Mononuclear cell (primary cell): ENCODE measurements at regions not wholly inside any gene's neighbourhood (a gene's known extent, or its start where the extent isn't known, plus 50 kb on each side); places are given as distances from the start of the nearest gene placed in this dataset.
"Not testable (repeated sequence)": the region's sequence is repeated elsewhere in the genome, so short reads cannot be mapped to it uniquely, and the experiment has no call there.

Source experiments
- H3K27me3 ChIP-seq: 2 replicates; pipeline ENCODE4 v1.6.0; 2011; ENCODE audit warnings: low read length, control low read depth; ENCODE audit not compliant: insufficient read depth
- H3K4me1 ChIP-seq: 2 replicates; pipeline ENCODE4 v1.5.1; 2011; ENCODE audit warnings: mild to moderate bottlenecking, low read length, control low read depth; ENCODE audit not compliant: insufficient read depth
- H3K4me3 ChIP-seq: 2 replicates; pipeline ENCODE4 v1.5.1; 2011; ENCODE audit warnings: mild to moderate bottlenecking, low read length, moderate library complexity
- H3K9me3 ChIP-seq: 2 replicates; pipeline ENCODE4 v1.5.1; 2011; ENCODE audit warnings: low read depth, mild to moderate bottlenecking, control low read depth, low read length

- H3K27me3 ChIP-seq, H3K4me1 ChIP-seq, H3K4me3 ChIP-seq, H3K9me3 ChIP-seq: not testable (repeated sequence)
These were observed 63.5 kb downstream of the UNC93B1 start for GRCh38 chr11:67940440-67940839.

GRCh38 chr11:67938964-67939363 is 64.9 kb downstream of the UNC93B1 start:
- not testable (repeated sequence) for H3K4me1 ChIP-seq, H3K4me3 ChIP-seq, H3K9me3 ChIP-seq, H3K27me3 ChIP-seq

GRCh38 chr11:67938371-67938770 is 65.5 kb downstream of the UNC93B1 start:
- H3K9me3 ChIP-seq, H3K4me1 ChIP-seq, H3K4me3 ChIP-seq, H3K27me3 ChIP-seq: not testable (repeated sequence)

DNA sequence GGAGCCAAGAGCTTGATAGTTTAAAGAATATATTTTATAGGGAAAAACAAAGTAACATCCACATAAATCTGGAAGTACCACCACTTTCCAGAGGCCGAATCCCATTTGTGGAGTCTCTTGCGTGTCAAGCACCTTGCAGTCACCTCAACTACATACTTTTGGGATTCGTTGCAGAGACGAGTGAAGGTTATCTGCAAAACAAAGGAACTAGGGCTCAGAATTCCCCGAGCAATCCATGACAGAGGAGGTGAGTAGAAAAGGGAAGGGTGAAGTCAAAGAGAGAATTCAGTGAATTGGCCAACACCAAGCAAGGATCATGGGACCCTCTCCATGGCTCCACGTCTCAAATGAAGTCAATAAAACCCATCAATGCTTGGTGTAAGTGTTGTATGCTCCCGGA is 80.3 kb downstream of the UNC93B1 start:
- H3K27me3 ChIP-seq, H3K4me3 ChIP-seq, H3K4me1 ChIP-seq, H3K9me3 ChIP-seq: not testable (repeated sequence)

GRCh38 chr11:67920546-67920945 is 83.4 kb downstream of the UNC93B1 start:
- not testable (repeated sequence) for H3K4me1 ChIP-seq, H3K9me3 ChIP-seq, H3K4me3 ChIP-seq, H3K27me3 ChIP-seq

DNA sequence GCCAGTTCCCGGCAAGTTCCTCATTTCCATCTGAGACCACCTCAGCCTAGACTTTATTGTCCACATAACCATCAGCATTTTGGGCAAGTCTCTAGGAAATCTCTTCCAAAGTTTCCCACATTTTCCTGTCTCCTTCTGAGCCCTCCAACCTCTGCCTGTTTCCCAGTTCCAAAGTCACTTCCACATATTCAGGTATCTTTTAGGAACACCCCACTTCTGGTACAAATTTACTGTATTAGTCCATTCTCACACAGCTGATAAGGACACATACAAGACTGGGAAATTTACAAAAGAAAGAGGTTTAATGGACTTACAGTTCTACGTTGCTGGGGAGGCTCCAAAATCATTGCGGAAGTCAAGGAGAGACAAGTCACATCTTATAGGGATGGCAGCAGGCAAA is 91.7 kb downstream of the UNC93B1 start:
- H3K9me3 ChIP-seq, H3K4me3 ChIP-seq, H3K4me1 ChIP-seq, H3K27me3 ChIP-seq: not testable (repeated sequence)

- H3K9me3 ChIP-seq, H3K27me3 ChIP-seq, H3K4me1 ChIP-seq: not testable (repeated sequence)
These were observed 92.7 kb downstream of the UNC93B1 start for GRCh38 chr11:67911211-67911610.

DNA sequence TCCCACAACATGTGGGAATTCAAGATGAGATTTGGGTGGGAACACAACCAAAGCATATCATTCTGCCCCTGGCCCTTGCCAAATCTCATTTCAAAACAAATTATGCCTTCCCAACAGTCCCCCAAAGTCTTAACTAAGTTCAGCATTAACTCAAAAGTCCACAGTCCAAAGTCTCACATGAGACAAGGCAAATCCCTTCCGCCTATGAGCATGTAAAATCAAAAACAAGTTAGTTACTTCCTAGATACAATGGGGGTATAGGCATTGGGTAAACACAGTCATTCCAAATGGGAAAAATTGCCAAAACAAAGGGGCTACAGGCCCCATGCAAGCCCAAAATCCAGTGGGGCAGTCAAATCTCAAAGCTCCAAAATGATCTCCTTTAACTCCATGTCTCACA is 93.1 kb downstream of the UNC93B1 start:
- H3K4me3 ChIP-seq, H3K9me3 ChIP-seq, H3K27me3 ChIP-seq, H3K4me1 ChIP-seq: not testable (repeated sequence)

More at GRCh38 chr11:67911211-67911610, 92.7 kb downstream of the UNC93B1 start:
- H3K4me3 ChIP-seq = not testable (repeated sequence)

DNA sequence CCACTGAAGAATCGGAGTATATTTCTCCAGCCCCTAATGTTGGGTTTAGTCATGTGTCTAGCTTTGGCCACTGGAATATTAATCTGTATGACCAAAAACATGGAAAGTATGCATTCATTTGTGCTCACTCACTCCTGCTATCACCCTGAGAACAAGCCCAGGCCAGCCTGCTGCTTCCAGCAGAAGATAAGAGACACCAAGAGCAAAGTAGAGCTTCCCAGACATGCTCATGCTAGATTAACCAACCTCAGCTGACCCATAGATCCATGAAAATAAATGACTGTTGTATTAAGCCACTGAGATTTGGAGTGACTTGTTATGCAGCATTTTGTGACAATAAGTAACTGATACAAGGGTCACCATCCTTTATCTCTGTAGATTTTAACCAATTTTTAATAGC is 96.9 kb downstream of the UNC93B1 start:
- not testable (repeated sequence) for H3K4me3 ChIP-seq, H3K27me3 ChIP-seq, H3K9me3 ChIP-seq, H3K4me1 ChIP-seq

- H3K4me1 ChIP-seq, H3K27me3 ChIP-seq, H3K4me3 ChIP-seq, H3K9me3 ChIP-seq: not testable (repeated sequence)
These were observed 104.4 kb downstream of the UNC93B1 start for GRCh38 chr11:67899462-67899861.

- not testable (repeated sequence) for H3K4me1 ChIP-seq, H3K4me3 ChIP-seq, H3K9me3 ChIP-seq, H3K27me3 ChIP-seq
These were observed 110.4 kb downstream of the UNC93B1 start for GRCh38 chr11:67893487-67893886.

- H3K27me3 ChIP-seq, H3K4me1 ChIP-seq, H3K9me3 ChIP-seq, H3K4me3 ChIP-seq: not testable (repeated sequence)
These were observed 114.3 kb downstream of the UNC93B1 start for GRCh38 chr11:67889646-67890045.

- not testable (repeated sequence) for H3K9me3 ChIP-seq, H3K4me1 ChIP-seq, H3K27me3 ChIP-seq, H3K4me3 ChIP-seq
These were observed 115.8 kb downstream of the UNC93B1 start for GRCh38 chr11:67888056-67888455.

DNA sequence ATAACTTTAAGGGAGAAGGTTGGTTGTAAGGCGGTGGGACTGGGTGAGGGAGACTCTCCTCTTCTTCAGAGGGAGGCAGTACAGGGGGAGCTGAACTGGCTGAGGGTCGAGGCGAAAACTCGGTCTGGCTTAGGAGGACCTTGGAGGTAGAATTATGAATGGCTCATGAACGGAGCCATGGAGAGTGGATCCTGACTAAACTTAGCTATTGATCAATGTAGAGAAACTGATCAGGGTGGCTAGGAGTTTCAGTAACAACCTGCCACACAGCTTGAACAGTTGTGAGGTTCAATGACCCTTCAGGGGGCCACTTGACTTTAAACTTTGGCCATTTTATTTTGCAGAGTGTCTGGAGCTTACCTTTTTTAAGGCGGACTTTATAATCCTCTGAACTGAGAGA is 117.2 kb downstream of the UNC93B1 start:
- not testable (repeated sequence) for H3K4me1 ChIP-seq, H3K4me3 ChIP-seq, H3K9me3 ChIP-seq, H3K27me3 ChIP-seq

DNA sequence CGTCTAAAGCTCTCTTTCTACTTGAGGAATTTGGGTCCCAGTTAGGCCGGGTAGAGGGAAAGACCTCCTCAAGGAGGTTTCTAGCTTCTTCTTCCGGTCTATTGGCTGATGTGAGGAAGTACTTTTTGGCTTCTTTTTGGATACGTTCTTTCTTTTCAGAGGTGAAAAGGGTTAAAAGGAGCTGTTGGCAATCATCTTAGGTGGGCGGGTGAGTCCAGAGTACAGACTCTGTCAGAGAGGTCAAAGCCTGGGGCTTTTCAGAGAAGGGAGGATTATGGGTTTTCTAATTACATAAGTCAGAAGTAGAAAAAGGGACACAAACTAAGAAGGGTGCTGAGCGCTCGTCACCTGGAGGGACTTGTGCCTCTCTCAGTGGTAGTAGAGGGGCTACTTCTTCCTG is 117.7 kb downstream of the UNC93B1 start:
- not testable (repeated sequence) for H3K27me3 ChIP-seq, H3K4me3 ChIP-seq, H3K4me1 ChIP-seq, H3K9me3 ChIP-seq

GRCh38 chr11:67885574-67885973 is 118.3 kb downstream of the UNC93B1 start:
- not testable (repeated sequence) for H3K4me3 ChIP-seq, H3K4me1 ChIP-seq, H3K9me3 ChIP-seq, H3K27me3 ChIP-seq

DNA sequence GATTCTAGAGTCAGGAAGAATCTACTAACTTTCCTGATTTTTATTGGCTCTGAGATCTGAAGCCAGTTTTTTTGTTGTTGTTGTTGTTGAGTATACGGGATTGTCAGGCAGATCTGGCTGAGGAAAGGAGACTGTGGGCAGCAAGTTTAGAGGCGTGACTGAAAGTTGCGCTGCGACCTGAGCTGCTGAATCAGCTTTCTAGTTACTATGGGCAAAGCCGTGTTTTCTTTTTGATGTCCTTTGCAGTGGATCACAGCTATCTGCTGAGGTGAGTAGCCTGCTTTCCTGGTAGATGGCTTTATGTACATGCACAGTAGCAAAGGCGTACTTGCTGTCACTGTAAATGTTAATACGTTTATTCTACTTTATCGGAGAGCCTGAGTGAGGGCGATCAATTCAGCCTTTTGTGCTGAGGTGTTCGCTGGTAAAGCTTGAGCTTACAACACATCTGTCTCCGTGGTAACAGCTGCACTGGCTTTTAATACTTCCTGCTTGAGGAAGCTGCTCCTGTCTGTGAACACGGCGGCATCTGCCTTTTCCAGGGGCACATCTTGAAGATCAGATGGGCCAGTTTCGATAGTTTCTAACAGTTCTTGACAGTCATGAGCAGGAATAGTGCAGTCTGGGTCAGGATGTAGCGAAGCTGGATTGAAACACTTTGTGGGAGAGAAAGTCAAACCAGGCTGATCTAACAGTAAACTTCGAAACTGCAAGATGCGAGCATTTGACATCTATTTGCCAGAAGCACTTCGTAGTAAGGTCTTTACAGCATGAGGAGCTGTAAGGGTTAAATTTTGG is 118.9 kb downstream of the UNC93B1 start:
- not testable (repeated sequence) for H3K9me3 ChIP-seq, H3K4me3 ChIP-seq, H3K27me3 ChIP-seq, H3K4me1 ChIP-seq
